ENCODE measurements at regions not wholly inside any gene's neighbourhood (a gene's known extent, or its start where the extent isn't known, plus 50 kb on each side); places are given as distances from the start of the nearest gene placed in this dataset.

DNA sequence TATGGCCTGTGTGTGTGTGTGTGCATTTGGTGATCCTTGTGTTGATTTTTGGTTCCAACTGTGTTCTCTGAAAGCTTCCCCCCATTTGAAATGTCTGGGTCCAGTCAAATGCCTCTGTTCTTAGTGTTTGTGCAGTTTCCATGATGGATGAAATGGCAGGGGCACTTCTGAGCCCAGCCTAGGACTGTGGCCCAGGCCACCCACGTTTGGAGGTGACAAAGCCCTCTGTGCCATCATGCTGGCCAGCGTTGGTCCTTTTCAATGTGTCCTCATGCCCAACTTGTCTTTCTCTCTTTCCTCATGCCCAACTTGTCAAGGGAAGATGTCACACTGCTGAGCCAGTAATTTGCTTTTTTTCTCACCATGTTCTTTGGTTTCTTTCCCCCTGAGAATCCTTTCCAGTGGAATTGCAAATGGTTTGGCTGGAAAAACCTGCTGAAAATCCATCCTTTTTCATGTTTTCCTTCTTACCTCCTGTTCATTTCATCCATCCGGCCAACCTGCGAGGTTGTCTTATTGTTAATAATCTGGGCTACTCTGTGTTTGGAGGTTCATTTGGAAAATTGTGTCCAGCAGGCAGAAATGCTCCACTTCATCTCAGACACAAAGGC, 113.7 kb upstream of the NAV2 start:
- H3K36me3 ChIP-seq (ENCODE audit: insufficient read depth, low read length): no peaks in the 10 kb centered on the region
- no peak overlapping the region for H3K9ac ChIP-seq (ENCODE audit: low read length)
- TF ChIP-seq POLR2AphosphoS5 (IDR thresholded peaks at IDR 0.05) (no peak), MXI1 (conservative IDR thresholded peaks at IDR 0.05; ENCODE audit: poor library complexity, severe bottlenecking) (no peak), RAD21 (conservative IDR thresholded peaks at IDR 0.05) (no peak), SMC3 (conservative IDR thresholded peaks at IDR 0.05; ENCODE audit: poor library complexity) (no peak), TAF1 (IDR thresholded peaks at IDR 0.05; ENCODE audit: low read depth) (no peak), EP300 (conservative IDR thresholded peaks at IDR 0.05; ENCODE audit: poor library complexity, severe bottlenecking) (no peak)
- H3K4me2 ChIP-seq (ENCODE audit: low read length): no peak overlapping the region
- H3K9me2 ChIP-seq (ENCODE audit: insufficient read depth, low read length): no peaks in the 10 kb centered on the region
- no peak overlapping the region for H3K27ac ChIP-seq (ENCODE audit: low read length)
- H3K9me3 ChIP-seq (ENCODE audit: low read length): peaks cover 1% of the 10 kb centered on the region
- H3F3A ChIP-seq (ENCODE audit: insufficient read depth, low read length, poor library complexity, severe bottlenecking): no peaks in the 10 kb centered on the region
- no peaks in the 10 kb centered on the region for H3K27me3 ChIP-seq (ENCODE audit: insufficient read depth, low read depth, low read length)
- H3K4me3 ChIP-seq (ENCODE audit: low read length): no peak overlapping the region
- H3K79me2 ChIP-seq (replicated peaks; ENCODE audit: insufficient read depth, low read length): no peaks in the 10 kb centered on the region
- no peak overlapping the region for H2AFZ ChIP-seq (ENCODE audit: low read depth, low read length)
- H4K20me1 ChIP-seq (ENCODE audit: insufficient read depth): no peaks in the 10 kb centered on the region

DNA sequence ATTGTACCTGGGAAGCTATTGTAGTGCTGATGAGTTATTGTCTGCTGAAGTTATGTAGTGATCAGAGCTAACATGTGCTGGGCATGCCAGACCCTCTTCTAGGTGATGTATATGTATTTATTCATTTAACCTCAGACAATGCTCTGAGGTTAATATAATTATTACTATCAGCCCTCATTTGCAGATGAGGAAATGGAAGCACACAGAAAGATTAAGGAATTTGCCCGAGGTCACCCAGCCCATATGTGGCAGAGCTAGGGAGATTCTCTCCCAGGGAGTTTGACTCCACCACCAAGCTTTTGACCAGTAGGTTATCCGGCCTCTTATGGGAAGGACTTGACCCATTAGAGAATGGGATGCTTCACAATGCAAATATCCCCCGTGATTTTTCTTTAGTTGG, 114.2 kb upstream of the NAV2 start:
- H3K36me3 ChIP-seq (ENCODE audit: insufficient read depth, low read length): no peaks in the 10 kb centered on the region
- H3F3A ChIP-seq (ENCODE audit: insufficient read depth, low read length, poor library complexity, severe bottlenecking): no peaks in the 10 kb centered on the region
- H3K4me2 ChIP-seq (ENCODE audit: low read length): no peak overlapping the region
- H3K27ac ChIP-seq (ENCODE audit: low read length): no peak overlapping the region
- H2AFZ ChIP-seq (ENCODE audit: low read depth, low read length): no peak overlapping the region
- no peaks in the 10 kb centered on the region for H3K9me2 ChIP-seq (ENCODE audit: insufficient read depth, low read length)
- H3K4me3 ChIP-seq (ENCODE audit: low read length): no peak overlapping the region
- no peaks in the 10 kb centered on the region for H3K79me2 ChIP-seq (replicated peaks; ENCODE audit: insufficient read depth, low read length)
- TF ChIP-seq MXI1 (conservative IDR thresholded peaks at IDR 0.05; ENCODE audit: poor library complexity, severe bottlenecking): no peak
- TF ChIP-seq RAD21 (conservative IDR thresholded peaks at IDR 0.05): no peak
- TF ChIP-seq SMC3 (conservative IDR thresholded peaks at IDR 0.05; ENCODE audit: poor library complexity): no peak
- TF ChIP-seq, protein P1, sequence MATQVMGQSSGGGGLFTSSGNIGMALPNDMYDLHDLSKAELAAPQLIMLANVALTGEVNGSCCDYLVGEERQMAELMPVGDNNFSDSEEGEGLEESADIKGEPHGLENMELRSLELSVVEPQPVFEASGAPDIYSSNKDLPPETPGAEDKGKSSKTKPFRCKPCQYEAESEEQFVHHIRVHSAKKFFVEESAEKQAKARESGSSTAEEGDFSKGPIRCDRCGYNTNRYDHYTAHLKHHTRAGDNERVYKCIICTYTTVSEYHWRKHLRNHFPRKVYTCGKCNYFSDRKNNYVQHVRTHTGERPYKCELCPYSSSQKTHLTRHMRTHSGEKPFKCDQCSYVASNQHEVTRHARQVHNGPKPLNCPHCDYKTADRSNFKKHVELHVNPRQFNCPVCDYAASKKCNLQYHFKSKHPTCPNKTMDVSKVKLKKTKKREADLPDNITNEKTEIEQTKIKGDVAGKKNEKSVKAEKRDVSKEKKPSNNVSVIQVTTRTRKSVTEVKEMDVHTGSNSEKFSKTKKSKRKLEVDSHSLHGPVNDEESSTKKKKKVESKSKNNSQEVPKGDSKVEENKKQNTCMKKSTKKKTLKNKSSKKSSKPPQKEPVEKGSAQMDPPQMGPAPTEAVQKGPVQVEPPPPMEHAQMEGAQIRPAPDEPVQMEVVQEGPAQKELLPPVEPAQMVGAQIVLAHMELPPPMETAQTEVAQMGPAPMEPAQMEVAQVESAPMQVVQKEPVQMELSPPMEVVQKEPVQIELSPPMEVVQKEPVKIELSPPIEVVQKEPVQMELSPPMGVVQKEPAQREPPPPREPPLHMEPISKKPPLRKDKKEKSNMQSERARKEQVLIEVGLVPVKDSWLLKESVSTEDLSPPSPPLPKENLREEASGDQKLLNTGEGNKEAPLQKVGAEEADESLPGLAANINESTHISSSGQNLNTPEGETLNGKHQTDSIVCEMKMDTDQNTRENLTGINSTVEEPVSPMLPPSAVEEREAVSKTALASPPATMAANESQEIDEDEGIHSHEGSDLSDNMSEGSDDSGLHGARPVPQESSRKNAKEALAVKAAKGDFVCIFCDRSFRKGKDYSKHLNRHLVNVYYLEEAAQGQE (IDR thresholded peaks at IDR 0.05; ENCODE audit: borderline replicate concordance): no peak
- TF ChIP-seq POLR2AphosphoS5 (IDR thresholded peaks at IDR 0.05): no peak
- TF ChIP-seq CTCF (IDR thresholded peaks at IDR 0.05; ENCODE audit: poor library complexity, severe bottlenecking): no peak
- TF ChIP-seq EZH2 (IDR thresholded peaks at IDR 0.05; ENCODE audit: borderline replicate concordance, insufficient read depth, low read length, poor library complexity, severe bottlenecking): no peak
- TF ChIP-seq TAF1 (IDR thresholded peaks at IDR 0.05; ENCODE audit: low read depth): no peak
- TF ChIP-seq EP300 (conservative IDR thresholded peaks at IDR 0.05; ENCODE audit: poor library complexity, severe bottlenecking): no peak
- H3K9me3 ChIP-seq (ENCODE audit: low read length): no peaks in the 10 kb centered on the region
- no peaks in the 10 kb centered on the region for H3K27me3 ChIP-seq (ENCODE audit: insufficient read depth, low read depth, low read length)
- no peaks in the 10 kb centered on the region for H4K20me1 ChIP-seq (ENCODE audit: insufficient read depth)
- no peak overlapping the region for H3K9ac ChIP-seq (ENCODE audit: low read length)

All from neural cell (in vitro differentiated cells).